ENCODE measurements at regions not wholly inside any gene's neighbourhood (a gene's known extent, or its start where the extent isn't known, plus 50 kb on each side); places are given as distances from the start of the nearest gene placed in this dataset.
"Not testable (repeated sequence)": the region's sequence is repeated elsewhere in the genome, so short reads cannot be mapped to it uniquely, and the experiment has no call there.

DNA sequence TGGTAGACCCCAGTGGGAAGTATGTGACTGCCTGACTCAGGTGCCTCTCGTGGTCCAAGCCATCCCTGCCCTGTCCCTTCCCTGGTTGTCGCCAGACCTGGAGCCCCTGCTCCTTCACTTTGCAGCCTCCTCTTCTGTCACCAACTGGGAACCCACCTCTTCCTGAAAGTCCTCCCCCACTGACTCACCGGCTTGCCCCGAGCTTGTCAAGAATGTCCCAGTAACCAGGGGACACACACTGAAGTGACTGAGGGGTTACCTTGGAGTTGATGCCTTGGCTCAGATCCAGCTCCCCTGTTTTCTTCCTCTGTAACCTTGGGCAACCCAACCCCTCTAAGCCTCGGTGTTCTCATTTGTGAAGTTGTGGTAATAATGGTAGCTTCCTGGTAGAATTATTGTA is 155.4 kb downstream of the OR4F15 start:
- TF ChIP-seq, protein P1, sequence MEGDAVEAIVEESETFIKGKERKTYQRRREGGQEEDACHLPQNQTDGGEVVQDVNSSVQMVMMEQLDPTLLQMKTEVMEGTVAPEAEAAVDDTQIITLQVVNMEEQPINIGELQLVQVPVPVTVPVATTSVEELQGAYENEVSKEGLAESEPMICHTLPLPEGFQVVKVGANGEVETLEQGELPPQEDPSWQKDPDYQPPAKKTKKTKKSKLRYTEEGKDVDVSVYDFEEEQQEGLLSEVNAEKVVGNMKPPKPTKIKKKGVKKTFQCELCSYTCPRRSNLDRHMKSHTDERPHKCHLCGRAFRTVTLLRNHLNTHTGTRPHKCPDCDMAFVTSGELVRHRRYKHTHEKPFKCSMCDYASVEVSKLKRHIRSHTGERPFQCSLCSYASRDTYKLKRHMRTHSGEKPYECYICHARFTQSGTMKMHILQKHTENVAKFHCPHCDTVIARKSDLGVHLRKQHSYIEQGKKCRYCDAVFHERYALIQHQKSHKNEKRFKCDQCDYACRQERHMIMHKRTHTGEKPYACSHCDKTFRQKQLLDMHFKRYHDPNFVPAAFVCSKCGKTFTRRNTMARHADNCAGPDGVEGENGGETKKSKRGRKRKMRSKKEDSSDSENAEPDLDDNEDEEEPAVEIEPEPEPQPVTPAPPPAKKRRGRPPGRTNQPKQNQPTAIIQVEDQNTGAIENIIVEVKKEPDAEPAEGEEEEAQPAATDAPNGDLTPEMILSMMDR (conservative IDR thresholded peaks at IDR 0.05; ENCODE audit: low read depth in 2 of 2), result not testable (repeated sequence)
- TF ChIP-seq, protein P2, sequence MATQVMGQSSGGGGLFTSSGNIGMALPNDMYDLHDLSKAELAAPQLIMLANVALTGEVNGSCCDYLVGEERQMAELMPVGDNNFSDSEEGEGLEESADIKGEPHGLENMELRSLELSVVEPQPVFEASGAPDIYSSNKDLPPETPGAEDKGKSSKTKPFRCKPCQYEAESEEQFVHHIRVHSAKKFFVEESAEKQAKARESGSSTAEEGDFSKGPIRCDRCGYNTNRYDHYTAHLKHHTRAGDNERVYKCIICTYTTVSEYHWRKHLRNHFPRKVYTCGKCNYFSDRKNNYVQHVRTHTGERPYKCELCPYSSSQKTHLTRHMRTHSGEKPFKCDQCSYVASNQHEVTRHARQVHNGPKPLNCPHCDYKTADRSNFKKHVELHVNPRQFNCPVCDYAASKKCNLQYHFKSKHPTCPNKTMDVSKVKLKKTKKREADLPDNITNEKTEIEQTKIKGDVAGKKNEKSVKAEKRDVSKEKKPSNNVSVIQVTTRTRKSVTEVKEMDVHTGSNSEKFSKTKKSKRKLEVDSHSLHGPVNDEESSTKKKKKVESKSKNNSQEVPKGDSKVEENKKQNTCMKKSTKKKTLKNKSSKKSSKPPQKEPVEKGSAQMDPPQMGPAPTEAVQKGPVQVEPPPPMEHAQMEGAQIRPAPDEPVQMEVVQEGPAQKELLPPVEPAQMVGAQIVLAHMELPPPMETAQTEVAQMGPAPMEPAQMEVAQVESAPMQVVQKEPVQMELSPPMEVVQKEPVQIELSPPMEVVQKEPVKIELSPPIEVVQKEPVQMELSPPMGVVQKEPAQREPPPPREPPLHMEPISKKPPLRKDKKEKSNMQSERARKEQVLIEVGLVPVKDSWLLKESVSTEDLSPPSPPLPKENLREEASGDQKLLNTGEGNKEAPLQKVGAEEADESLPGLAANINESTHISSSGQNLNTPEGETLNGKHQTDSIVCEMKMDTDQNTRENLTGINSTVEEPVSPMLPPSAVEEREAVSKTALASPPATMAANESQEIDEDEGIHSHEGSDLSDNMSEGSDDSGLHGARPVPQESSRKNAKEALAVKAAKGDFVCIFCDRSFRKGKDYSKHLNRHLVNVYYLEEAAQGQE (IDR thresholded peaks at IDR 0.05; ENCODE audit: unreplicated experiment), result not testable (repeated sequence)

All from GM23338 (cell line).